ENCODE measurements at regions not wholly inside any gene's neighbourhood (a gene's known extent, or its start where the extent isn't known, plus 50 kb on each side); places are given as distances from the start of the nearest gene placed in this dataset.
"Not testable (repeated sequence)": the region's sequence is repeated elsewhere in the genome, so short reads cannot be mapped to it uniquely, and the experiment has no call there.

GRCh38 chr9:87781331-87781730 lies 55.4 kb downstream of the CTSL start:
- DNase-seq (ENCODE audit: low spot score): no peak

- DNase-seq (ENCODE audit: low spot score): no peak
Measured at GRCh38 chr9:87783180-87783579, 57.3 kb downstream of the CTSL start.

GRCh38 chr9:87785315-87785970 lies 59.5 kb downstream of the CTSL start:
- not testable (repeated sequence) for DNase-seq (ENCODE audit: low spot score)

GRCh38 chr9:87786423-87786822 lies 60.5 kb downstream of the CTSL start:
- no peak for DNase-seq (ENCODE audit: low spot score)

- DNase-seq (ENCODE audit: low spot score): no peak
Measured at GRCh38 chr9:87786876-87787275, 61.0 kb downstream of the CTSL start.

- DNase-seq (ENCODE audit: low spot score): no peak
Measured at GRCh38 chr9:87787735-87788134, 61.8 kb downstream of the CTSL start.

GRCh38 chr9:87792831-87793288 lies 66.9 kb downstream of the CTSL start:
- DNase-seq (ENCODE audit: low spot score): peak; percentile 51

GRCh38 chr9:87793292-87793691 lies 67.4 kb downstream of the CTSL start:
- peak; percentile 10 for DNase-seq (ENCODE audit: low spot score)

- DNase-seq (ENCODE audit: low spot score): no peak
Measured at GRCh38 chr9:87795178-87795577, 69.3 kb downstream of the CTSL start.

- DNase-seq (ENCODE audit: low spot score): no peak
Measured at GRCh38 chr9:87796196-87796595, 70.3 kb downstream of the CTSL start.

GRCh38 chr9:87798261-87798833 lies 72.4 kb downstream of the CTSL start:
- no peak for DNase-seq (ENCODE audit: low spot score)

- DNase-seq (ENCODE audit: low spot score): no peak
Measured at GRCh38 chr9:87799503-87799902, 73.6 kb downstream of the CTSL start.

GRCh38 chr9:87800456-87800855 lies 74.5 kb downstream of the CTSL start:
- no peak for DNase-seq (ENCODE audit: low spot score)

- no peak for DNase-seq (ENCODE audit: low spot score)
Measured at GRCh38 chr9:87801013-87801412, 75.1 kb downstream of the CTSL start.

- DNase-seq (ENCODE audit: low spot score): no peak
Measured at GRCh38 chr9:87803166-87803565, 77.2 kb downstream of the CTSL start.

GRCh38 chr9:87803623-87804345 lies 77.9 kb downstream of the CTSL start:
- no peak for DNase-seq (ENCODE audit: low spot score)

GRCh38 chr9:87805259-87805658 lies 77.4 kb upstream of the SPATA31E1 start:
- DNase-seq (ENCODE audit: low spot score): no peak

GRCh38 chr9:87810008-87810407 lies 72.7 kb upstream of the SPATA31E1 start:
- DNase-seq (ENCODE audit: low spot score): no peak

- no peak for DNase-seq (ENCODE audit: low spot score)
Measured at GRCh38 chr9:87810679-87811178, 71.9 kb upstream of the SPATA31E1 start.

- peak; percentile 1 for DNase-seq (ENCODE audit: low spot score)
Measured at GRCh38 chr9:87812375-87813118, 70.1 kb upstream of the SPATA31E1 start.

GRCh38 chr9:87813119-87813463 lies 69.6 kb upstream of the SPATA31E1 start:
- DNase-seq (ENCODE audit: low spot score): no peak

GRCh38 chr9:87816036-87816435 lies 66.6 kb upstream of the SPATA31E1 start:
- no peak for DNase-seq (ENCODE audit: low spot score)

GRCh38 chr9:87818308-87818707 lies 64.4 kb upstream of the SPATA31E1 start:
- no peak for DNase-seq (ENCODE audit: low spot score)

Data from CD4-positive, alpha-beta T cell treated with Interleukin-15 for 4 hours (primary cell).